ENCODE measurements at regions not wholly inside any gene's neighbourhood (a gene's known extent, or its start where the extent isn't known, plus 50 kb on each side); places are given as distances from the start of the nearest gene placed in this dataset.

DNA sequence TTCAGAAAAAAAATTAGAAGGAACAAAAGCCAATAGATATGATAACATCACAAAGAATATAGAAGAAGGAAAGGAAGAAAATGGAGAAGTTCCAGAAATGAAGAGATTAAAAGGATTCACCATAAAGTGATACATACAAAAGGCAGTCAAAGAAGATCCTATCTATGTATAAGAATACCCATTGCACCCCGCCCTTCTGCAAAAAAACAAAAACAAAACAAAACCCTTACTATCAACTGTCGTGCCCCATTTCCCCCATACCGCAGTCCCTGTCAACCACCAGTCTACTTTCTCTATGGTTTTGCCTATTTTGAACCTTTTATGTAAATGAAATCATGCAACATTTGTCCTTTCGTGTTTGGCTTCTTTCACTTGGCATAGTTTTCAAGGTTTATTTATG, 385.6 kb downstream of the PRDM5 start:
- intact Hi-C loops (cut with DNase I): no loop called here
- DNase-seq (ENCODE audit: low spot score): no peak

DNA sequence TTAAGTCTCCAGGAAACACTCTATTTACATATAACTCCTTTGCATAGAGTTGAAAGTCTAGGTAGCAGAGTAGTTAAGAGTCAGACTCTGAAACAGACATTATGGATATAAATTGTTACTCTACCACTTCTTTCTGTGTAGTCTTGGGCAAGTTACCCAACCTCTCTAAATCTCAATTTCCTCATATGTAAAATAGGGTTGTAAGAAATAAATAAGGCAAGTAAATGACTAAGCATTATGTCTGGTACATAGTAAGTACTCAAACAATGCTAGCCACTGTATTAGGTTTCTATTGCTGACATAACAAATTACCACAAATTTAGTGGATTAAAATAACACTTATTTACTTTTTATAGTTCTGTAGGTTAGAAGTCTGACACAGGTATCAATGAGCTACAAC, 394.1 kb downstream of the PRDM5 start:
- no peak for DNase-seq (ENCODE audit: low spot score)
- intact Hi-C loops (cut with DNase I): no loop called here

DNA sequence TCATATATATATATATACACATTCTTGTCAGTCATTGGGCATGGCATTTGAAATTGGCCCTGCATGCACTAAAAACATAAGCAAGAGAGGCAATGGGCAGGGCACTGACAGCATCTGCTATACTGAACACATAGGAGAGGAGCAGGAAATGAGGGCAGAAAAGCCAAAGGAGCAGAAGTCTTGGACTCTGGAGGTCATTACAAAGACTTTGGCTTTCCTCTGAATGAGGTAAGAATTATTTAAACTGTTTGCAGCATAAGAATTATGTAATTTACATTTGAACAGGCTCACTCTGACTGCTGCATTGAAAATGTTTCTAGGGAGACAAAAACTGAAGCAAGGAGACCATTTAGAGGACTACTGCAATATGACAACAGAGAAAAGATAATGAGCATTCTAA, 396.5 kb downstream of the PRDM5 start:
- intact Hi-C loops (cut with DNase I): no loop called here
- no peak for DNase-seq (ENCODE audit: low spot score)

DNA sequence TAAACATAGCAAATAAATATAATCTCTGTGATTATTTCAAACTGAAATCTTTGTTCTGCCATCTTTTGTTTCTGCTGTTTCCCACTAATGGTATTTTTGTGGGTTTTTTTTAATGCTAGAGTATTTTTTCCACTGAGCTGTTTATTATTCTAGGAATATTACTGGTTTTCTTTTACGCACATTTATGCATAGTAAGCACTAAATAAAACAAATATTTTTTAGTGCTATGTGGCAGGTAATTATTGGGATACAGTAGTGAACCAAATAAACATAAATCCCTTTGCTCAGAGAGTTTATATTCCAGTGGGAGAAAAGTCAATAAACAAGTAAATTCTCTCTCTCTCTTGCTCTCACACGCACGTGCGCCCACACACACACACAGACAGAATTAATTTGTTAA, 397.4 kb downstream of the PRDM5 start:
- no peak for DNase-seq (ENCODE audit: low spot score)
- intact Hi-C loops (cut with DNase I): no loop called here

DNA sequence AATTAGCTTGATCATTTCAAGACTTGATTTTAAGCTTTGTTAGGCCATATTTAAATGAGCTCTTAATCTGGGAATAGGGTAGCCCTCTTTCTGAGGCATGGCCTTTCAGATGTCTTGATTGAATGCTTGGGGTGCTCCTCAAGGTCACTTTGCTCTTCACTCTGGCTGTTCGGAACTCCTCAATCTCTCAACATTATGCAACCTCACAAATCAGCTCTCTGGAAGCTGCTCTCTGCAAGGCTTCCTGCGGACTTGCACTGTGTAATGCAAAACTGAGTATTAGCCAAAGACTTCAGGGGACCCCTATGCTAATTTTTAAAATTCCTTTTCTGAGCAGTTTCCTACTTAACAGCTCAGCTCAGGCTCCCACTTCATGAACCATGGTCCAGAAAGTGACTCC, 398.3 kb downstream of the PRDM5 start:
- DNase-seq (ENCODE audit: low spot score): no peak
- intact Hi-C loops (cut with DNase I): no loop called here

DNA sequence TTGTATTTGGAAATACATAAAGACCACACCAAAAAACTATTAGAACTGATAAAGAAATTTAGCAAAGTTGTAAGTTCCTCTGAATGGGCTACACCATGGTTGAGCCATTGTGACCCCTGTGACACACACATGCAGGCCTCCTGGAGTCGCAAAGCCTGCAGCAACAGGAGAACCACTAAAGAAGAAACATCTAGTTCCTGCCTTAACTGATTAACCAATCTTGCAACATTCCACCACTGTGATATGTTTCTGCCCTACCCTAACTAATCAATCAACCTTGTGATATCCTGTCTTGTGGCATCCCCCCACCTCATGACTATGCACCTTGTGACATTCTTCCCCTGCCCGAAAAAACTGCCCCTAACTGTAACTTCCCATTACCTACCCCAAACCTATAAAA, 401.8 kb downstream of the PRDM5 start:
- intact Hi-C loops (cut with DNase I): no loop called here
- DNase-seq (ENCODE audit: low spot score): no peak

DNA sequence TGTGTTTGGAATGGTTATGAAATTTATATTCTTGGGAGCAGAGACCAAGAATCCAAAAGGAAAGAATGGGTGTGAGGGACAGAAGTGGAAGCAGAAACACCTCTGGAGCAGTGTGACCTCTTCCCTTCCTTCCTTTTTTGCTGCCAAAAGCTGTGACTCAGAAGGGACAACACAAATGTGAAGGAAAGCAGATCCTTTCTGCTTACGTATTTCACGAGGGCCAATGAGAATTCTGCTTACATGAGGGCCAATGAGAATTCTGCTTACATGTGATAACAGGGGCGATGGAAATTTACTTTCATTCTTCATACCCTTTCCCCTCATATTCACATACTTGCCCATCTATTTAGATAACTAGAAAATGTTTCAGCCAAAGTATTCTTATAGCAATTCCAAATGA, 404.6 kb downstream of the PRDM5 start:
- no peak for DNase-seq (ENCODE audit: low spot score)

DNA sequence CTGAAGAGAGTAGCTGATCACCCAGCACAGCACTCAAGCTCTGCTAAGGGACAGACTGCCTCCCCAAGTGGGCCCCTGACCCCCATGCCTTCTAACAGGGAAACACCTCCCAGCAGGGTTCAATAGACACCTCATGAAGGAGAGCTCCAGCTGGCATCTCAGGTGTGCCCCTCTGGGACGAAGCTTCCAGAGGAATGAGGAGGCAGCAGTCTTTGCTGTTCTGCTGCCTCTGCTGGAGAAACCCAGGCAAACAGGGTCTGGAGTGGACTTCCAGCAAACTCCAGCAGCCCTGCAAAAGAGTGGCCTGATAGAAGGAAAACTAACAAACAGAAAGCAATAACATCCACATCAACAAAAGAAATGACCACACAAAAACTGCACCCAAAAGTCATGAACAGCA, 412.8 kb downstream of the PRDM5 start:
- no peak for DNase-seq (ENCODE audit: low spot score)
- intact Hi-C loops (cut with DNase I): no loop called here

More for the DNA sequence above, 404.6 kb downstream of the PRDM5 start:
- intact Hi-C loops (cut with DNase I): no loop called here

DNA sequence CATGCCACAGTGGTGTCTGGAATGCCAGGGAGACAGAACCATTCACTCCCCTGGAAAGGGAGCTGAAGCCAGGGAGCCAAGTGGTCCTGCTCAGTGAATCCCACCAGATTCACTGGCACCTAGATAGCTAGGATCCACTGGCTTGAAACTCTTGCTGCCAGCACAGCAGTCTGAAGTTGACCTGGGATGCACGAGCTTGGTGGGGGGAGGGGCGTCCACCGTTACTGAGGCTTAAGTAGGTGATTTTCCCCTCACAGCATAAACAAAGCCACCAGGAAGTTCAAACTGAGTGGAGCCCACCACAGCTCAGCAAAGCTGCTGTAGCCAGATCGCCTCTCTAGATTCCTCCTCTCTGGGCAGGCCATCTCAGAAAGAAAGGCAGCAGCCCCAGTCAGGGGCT, 413.3 kb downstream of the PRDM5 start:
- DNase-seq (ENCODE audit: low spot score): no peak
- intact Hi-C loops (cut with DNase I): no loop called here

DNA sequence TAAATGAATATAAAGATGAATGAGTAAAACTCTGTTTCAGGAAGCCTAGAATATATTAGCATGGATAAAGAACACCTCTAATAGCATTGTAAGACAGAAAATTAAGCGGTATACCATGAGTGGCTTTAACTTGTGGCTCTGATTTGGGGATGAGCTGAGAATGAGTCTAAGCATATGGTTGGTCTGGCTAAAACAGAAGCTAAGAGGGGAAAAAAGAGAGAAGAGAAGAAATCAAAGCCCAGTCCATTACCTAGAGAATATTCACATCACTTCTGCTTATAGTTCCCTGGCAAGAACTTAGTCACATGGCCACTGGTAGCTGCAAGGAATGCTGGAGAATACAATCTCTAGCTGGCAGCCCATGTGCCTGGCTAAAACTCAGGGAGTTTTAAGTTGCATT, 414.5 kb downstream of the PRDM5 start:
- intact Hi-C loops (cut with DNase I): no loop called here
- no peak for DNase-seq (ENCODE audit: low spot score)

DNA sequence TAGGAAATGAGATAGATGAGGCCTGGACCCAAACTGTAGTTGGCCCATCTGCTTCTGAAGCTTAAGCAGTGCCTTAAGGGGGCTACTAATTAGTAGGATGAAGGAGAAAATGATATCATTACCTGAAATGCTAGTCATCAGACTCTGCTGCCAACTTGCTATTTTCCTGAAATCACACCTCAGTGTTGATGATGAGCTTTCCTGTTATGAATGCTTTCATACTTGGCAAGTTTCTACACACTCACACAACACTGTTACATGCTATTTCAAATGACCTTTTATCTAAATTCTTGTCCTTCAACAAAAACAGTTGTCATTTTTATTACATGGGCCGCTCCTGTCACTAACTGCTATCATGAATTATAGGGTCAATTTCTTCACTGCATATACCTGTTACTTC, 416.0 kb downstream of the PRDM5 start:
- DNase-seq (ENCODE audit: low spot score): no peak
- intact Hi-C loops (cut with DNase I): no loop called here

DNA sequence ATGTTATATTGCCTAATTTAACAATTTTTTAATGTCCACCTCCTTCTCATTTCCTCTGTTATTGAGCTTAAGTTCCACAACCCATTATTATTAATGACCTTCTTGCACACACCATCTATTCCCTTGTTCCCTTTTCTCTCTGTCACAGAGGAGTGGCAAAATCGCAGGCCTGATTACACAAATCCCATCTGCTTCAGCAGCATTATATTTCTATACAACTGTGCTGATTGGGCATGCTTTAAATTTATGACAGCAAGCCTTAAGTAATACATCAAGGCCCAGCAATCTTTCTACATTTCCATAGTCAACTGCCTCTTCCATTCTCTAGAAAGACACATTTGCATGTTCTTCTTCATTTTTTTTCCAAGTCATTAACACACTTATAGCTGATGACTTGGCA, 423.8 kb downstream of the PRDM5 start:
- intact Hi-C loops (cut with DNase I): no loop called here
- DNase-seq (ENCODE audit: low spot score): no peak

DNA sequence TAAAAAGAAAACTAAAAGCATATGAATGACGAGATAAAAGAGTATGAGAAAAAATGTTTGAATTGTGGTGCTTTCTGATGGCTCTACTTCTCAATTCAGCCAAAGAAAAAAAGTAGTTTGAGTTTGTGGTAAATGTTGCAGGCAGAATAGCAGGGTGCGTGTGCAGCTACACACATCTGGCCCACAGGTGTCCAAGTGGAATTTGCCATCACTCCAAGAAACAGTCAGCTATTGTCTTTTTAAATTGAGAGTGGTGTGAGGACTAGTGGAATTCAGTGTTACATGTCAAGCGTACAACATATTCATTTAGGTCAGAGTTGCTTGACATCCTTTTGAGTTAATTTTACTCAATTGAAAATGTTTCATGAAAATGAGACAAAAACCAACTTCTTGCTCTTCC, 424.8 kb upstream of the MAD2L1 start:
- intact Hi-C loops (cut with DNase I): no loop called here

DNA sequence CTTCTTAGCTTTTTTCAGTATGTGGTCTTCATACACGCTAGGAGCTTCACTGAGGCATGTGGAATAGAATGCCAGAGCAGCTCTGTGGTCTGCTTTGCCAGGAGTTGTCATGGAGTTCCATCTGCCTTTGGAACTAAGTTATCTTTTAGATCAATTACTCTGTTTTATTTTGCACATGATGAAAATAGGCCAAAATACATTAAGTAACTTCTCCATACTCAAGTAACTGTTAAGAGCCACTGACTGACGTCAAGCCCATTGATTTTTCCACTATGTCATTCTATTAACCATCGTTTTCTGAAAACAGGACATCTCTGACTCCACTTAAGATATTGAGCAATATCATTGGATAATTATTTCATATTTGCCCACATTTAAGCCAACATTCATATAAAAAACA, 415.1 kb upstream of the MAD2L1 start:
- DNase-seq (ENCODE audit: low spot score): no peak
- intact Hi-C loops (cut with DNase I): no loop called here

More for the DNA sequence above, 424.8 kb upstream of the MAD2L1 start:
- no peak for DNase-seq (ENCODE audit: low spot score)

DNA sequence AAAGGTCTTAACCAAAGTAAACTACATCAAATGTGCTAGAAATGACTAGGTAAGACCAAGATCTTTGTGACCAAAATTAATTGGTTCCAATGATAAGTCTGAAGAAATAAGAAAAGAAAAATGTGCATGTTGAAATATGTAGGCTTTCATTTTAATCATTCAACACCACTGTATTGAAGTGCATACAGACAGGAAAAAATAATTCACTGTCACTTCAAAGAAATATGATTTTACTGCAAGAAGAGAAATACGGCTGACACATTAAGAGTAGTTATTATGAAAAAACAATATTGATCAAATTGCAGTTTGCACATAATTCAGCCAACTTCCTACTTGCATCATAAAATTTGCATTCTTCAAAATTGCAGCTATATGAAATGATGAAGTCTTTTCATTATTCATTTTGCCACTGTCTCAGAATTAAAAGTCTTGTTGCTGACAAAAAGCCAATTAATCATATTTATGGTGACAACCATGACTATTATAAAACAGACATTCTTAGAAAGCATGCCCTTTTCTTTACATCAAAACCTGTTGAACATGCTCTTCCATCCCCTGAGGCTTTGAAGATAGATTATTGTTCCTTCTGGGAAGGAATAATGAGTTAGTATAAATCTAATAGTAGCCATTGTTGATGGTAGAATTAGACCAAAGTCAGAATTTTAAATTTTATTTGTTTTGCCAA, 405.9 kb upstream of the MAD2L1 start:
- no peak for DNase-seq (ENCODE audit: low spot score)
- intact Hi-C loops (cut with DNase I): no loop called here

DNA sequence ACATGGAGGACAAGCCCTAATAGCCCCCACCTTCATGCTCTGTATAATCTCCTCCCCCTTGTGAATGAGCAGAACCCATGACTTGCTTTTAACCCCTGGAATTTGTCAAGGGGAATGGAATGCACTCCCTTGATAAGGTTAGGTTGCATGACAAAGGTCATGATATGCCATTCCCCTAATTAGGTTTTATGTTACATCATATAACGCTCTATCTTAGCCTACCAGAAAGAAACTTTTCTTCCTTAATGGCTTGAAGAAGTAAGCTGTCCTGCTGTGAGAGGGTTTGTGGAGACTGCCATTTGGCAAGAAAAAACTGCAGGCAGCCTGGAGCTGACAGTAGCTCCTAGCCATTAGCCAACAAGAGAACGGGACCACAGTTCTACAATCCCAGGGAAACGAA, 399.8 kb upstream of the MAD2L1 start:
- intact Hi-C loops (cut with DNase I): no loop called here
- DNase-seq (ENCODE audit: low spot score): no peak

DNA sequence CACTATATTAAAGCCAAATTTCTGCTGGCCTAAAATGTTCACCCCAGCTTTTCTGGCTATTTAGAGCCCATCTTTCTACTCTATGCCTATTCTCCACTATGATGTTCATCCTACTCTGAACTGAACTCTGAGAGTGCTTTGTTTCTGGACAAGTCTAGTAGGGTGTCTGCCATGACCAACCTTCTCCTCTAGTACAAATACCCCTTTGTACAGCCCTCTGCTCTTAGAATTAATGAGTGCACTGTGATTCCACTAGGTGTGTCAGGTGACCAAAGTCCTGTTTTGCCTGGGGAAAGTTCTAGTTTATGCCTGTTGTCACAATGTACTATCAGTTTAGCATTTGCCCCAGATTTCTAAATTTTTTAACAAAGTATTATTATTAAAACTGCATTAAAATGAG, 388.1 kb upstream of the MAD2L1 start:
- intact Hi-C loops (cut with DNase I): no loop called here
- DNase-seq (ENCODE audit: low spot score): no peak

DNA sequence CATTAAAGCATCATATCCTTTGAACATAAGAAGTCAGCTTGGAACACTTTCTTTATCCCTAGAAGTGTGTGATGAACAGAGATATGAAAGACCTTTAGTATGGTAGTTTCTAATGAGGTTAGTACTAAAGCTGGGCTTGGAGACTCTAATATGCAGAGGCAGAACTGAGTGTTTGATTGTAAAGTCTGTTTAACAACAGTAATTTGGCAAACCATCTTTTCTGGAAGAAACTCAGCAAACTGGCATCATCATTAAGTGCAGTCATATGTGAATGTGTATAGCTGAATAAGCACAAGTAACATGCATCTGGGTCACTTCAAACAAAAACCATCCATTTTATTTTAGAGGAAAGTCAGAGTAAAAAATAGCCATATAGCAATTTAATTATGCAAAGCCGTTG, 385.9 kb upstream of the MAD2L1 start:
- DNase-seq (ENCODE audit: low spot score): no peak
- intact Hi-C loops (cut with DNase I): no loop called here

DNA sequence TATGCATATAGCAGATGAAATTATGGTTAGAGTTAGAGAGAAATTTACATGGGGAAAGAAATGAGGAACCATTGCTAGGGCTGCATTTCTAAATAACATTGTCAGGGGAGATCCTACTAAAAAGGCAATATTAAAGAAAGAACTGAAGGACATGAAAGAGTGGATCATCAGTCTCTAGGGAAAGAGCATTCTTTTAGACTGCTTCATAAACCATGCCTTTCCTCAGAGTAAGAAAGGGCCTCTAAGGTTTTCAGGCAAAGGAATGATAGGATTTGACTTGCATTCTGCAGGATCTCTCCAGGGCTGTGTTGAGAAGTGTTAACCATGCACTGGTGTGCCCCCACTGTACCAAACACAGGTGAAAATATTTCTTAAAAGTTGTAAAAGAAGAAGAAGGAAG, 385.4 kb upstream of the MAD2L1 start:
- intact Hi-C loops (cut with DNase I): no loop called here
- no peak for DNase-seq (ENCODE audit: low spot score)

DNA sequence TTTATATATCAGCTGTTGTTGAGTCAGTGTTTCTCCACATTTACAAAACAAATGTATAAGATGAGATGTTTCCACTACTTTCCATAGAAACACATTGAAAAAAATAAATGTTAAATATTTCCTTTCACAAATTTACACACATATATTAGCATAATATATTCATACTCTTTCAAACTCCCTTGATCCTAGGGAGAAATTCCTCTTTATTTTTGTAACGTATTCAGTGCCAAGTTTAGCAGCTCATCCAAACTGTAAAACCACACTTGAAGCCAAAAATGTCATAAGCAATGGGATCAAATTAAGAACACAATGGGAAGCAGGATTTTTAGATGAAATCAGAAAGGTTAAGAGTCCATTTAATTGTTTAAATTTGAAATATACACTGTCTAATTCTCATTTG, 381.1 kb upstream of the MAD2L1 start:
- intact Hi-C loops (cut with DNase I): no loop called here
- DNase-seq (ENCODE audit: low spot score): no peak

DNA sequence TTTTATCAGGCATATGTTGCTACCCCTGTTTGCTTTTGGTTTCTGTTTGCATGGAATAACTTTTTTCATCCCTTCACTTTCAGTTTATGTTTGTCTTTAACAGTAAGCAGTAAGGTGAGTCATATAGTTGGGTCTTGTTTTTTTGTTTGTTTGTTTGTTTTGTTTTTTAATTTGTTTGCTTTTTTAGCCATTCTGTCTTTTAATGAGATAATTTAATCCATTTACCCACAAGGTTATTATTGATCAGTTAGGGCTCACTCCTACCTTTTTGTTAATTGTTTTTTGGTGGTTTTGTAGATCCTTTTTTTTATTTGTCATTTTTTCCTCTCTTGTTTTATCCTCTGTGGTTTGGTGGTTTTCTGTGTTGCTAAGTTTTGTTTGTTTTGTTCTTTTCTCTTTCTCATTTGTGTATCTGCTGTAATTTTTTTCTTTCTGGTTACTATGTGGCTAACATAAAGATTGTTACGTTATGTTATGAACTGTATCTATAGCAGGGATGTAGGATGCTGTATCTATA, 379.5 kb upstream of the MAD2L1 start:
- no peak for DNase-seq (ENCODE audit: low spot score)
- intact Hi-C loops (cut with DNase I): no loop called here

DNA sequence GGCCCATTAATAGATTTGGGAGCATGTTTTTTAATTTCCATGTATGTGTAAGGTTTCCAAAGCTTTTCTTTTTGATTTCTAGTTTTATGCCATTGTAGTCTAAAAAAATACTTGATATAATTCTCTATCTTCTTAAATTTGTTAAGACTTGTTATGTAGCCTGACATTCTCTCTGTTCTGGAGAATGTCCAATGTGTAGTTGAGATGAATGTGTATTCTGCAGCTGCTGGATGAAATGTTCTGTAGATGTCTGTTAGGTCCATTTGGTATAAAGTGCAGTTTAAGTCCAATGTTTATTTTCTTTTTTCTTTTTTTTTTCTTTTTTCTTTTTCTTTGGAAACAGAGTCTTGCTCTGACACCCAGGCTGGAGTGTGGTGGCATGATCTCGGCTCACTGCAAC, 378.5 kb upstream of the MAD2L1 start:
- no peak for DNase-seq (ENCODE audit: low spot score)
- intact Hi-C loops (cut with DNase I): no loop called here
